ENCODE measurements at regions not wholly inside any gene's neighbourhood (a gene's known extent, or its start where the extent isn't known, plus 50 kb on each side); places are given as distances from the start of the nearest gene placed in this dataset.
"Not testable (repeated sequence)": the region's sequence is repeated elsewhere in the genome, so short reads cannot be mapped to it uniquely, and the experiment has no call there.

DNA sequence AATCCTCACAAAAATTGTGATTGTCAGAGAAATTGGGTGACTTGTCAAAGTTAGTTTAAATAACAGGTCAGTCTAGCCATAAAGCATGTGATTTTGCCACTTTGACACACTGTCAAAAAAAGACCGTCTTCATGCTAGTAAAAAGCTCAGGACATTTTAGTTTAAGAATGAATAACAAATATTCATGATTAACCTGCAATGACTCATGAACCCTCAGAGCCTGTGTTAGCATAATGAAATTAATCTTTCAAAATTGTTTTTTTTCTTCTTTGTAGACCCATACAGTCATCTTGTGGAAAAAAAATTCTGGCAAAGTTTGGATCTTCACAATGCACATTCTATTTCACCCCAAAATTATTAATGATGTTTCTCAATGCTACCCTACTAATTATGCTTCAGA is 255.2 kb upstream of the POT1 start:
- Histone ChIP-seq H3K4me3 (ENCODE audit: low read depth, low read length) (no peak overlapping the region), H3K27ac (ENCODE audit: low read depth, low read length) (no peak overlapping the region), H3K9me3 (ENCODE audit: control insufficient read depth, insufficient read depth, low read length) (no peaks in the 10 kb centered on the region), H3K4me1 (ENCODE audit: control insufficient read depth, insufficient read depth, low read length) (no peaks in the 10 kb centered on the region), H3K36me3 (ENCODE audit: control insufficient read depth, insufficient read depth, low read length) (no peaks in the 10 kb centered on the region), H3K27me3 (ENCODE audit: control insufficient read depth, insufficient read depth, low read length) (no peaks in the 10 kb centered on the region)
- WGBS (ENCODE audit: insufficient coverage): no CpG with 5 or more reads among the region's 1 CpG
- no peak for DNase-seq (ENCODE audit: low read depth in 4 of 6, low spot score in 6 of 6)

GRCh38 chr7:125181569-125182267 is 252.1 kb upstream of the POT1 start:
- not testable (repeated sequence) for H3K27ac ChIP-seq (ENCODE audit: low read depth, low read length); H3K27me3 ChIP-seq (ENCODE audit: control insufficient read depth, insufficient read depth, low read length); H3K4me3 ChIP-seq (ENCODE audit: low read depth, low read length); H3K9me3 ChIP-seq (ENCODE audit: control insufficient read depth, insufficient read depth, low read length); H3K4me1 ChIP-seq (ENCODE audit: control insufficient read depth, insufficient read depth, low read length); H3K36me3 ChIP-seq (ENCODE audit: control insufficient read depth, insufficient read depth, low read length); DNase-seq (ENCODE audit: low read depth in 4 of 6, low spot score in 6 of 6)
- 95% methylated on average over 14 of the region's 26 CpGs for WGBS (ENCODE audit: insufficient coverage)

DNA sequence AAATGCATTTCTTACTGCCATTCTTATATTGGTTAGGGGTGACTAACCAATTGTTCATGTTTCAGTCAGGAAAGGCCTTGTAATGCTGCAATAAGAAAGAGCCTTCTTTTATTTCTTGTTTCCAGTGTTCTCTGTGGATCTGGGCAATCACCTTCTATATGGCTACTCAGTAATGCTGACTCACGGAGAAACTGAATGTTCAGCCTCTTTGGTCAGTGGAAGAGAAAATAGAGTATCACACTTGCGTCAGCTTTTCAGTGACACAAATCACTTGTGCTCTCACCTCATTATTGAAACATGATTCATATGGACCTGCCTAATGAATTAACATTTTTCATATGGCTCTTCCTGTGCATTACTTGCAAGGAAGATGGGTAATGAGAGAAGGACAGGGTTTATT is 243.9 kb upstream of the POT1 start:
- Histone ChIP-seq H3K27me3 (ENCODE audit: control insufficient read depth, insufficient read depth, low read length) (no peaks in the 10 kb centered on the region), H3K27ac (ENCODE audit: low read depth, low read length) (no peak overlapping the region), H3K4me1 (ENCODE audit: control insufficient read depth, insufficient read depth, low read length) (no peaks in the 10 kb centered on the region), H3K36me3 (ENCODE audit: control insufficient read depth, insufficient read depth, low read length) (no peaks in the 10 kb centered on the region), H3K9me3 (ENCODE audit: control insufficient read depth, insufficient read depth, low read length) (no peaks in the 10 kb centered on the region), H3K4me3 (ENCODE audit: low read depth, low read length) (no peak overlapping the region)
- no peak for DNase-seq (ENCODE audit: low read depth in 4 of 6, low spot score in 6 of 6)
- no CpG with 5 or more reads among the region's 2 CpGs for WGBS (ENCODE audit: insufficient coverage)

GRCh38 chr7:125169088-125169487 is 239.5 kb upstream of the POT1 start:
- H3K27ac ChIP-seq (ENCODE audit: low read depth, low read length): no peak overlapping the region
- no peak for DNase-seq (ENCODE audit: low read depth in 4 of 6, low spot score in 6 of 6)
- H3K4me1 ChIP-seq (ENCODE audit: control insufficient read depth, insufficient read depth, low read length): no peaks in the 10 kb centered on the region
- no peaks in the 10 kb centered on the region for H3K9me3 ChIP-seq (ENCODE audit: control insufficient read depth, insufficient read depth, low read length)
- no CpG with 5 or more reads among the region's 1 CpG for WGBS (ENCODE audit: insufficient coverage)
- H3K4me3 ChIP-seq (ENCODE audit: low read depth, low read length): no peak overlapping the region
- H3K36me3 ChIP-seq (ENCODE audit: control insufficient read depth, insufficient read depth, low read length): no peaks in the 10 kb centered on the region
- no peaks in the 10 kb centered on the region for H3K27me3 ChIP-seq (ENCODE audit: control insufficient read depth, insufficient read depth, low read length)

- DNase-seq (ENCODE audit: low read depth in 4 of 6, low spot score in 6 of 6): no peak
- WGBS (ENCODE audit: insufficient coverage): no CpG with 5 or more reads among the region's 1 CpG
- no peaks in the 10 kb centered on the region for H3K36me3 ChIP-seq (ENCODE audit: control insufficient read depth, insufficient read depth, low read length)
- no peaks in the 10 kb centered on the region for H3K4me1 ChIP-seq (ENCODE audit: control insufficient read depth, insufficient read depth, low read length)
- H3K9me3 ChIP-seq (ENCODE audit: control insufficient read depth, insufficient read depth, low read length): no peaks in the 10 kb centered on the region
- no peak overlapping the region for H3K27ac ChIP-seq (ENCODE audit: low read depth, low read length)
- no peaks in the 10 kb centered on the region for H3K27me3 ChIP-seq (ENCODE audit: control insufficient read depth, insufficient read depth, low read length)
- no peak overlapping the region for H3K4me3 ChIP-seq (ENCODE audit: low read depth, low read length)
Observed at GRCh38 chr7:125154930-125155329, 225.3 kb upstream of the POT1 start.

DNA sequence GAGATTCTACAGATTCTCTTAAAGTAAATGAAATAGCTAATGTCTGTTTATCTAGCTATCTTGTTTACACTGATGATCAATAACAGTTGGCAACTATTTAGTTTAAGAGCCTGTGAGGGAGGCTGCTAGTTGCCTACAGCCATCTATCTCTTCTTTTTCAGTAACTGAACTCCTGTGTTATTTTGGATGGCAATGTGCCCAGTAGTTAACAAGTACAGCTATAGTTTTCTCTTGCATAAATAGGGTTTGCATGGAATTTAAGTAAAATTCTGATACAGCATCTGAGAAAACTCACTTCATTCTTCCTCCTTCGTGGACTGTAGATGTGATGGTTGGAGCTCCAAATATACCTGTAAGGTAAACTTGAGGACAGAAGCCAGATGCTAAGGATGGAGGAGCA is 219.5 kb upstream of the POT1 start:
- peak in 3 of 6 donors; percentile 4 to 20 (median 11) for DNase-seq (ENCODE audit: low read depth in 4 of 6, low spot score in 6 of 6)
- Histone ChIP-seq H3K4me1 (ENCODE audit: control insufficient read depth, insufficient read depth, low read length) (no peaks in the 10 kb centered on the region), H3K27ac (ENCODE audit: low read depth, low read length) (no peak overlapping the region), H3K4me3 (ENCODE audit: low read depth, low read length) (no peak overlapping the region), H3K27me3 (ENCODE audit: control insufficient read depth, insufficient read depth, low read length) (no peaks in the 10 kb centered on the region), H3K9me3 (ENCODE audit: control insufficient read depth, insufficient read depth, low read length) (no peaks in the 10 kb centered on the region), H3K36me3 (ENCODE audit: control insufficient read depth, insufficient read depth, low read length) (no peaks in the 10 kb centered on the region)
- no CpG with 5 or more reads among the region's 1 CpG for whole genome bisulfite sequencing (ENCODE audit: insufficient coverage)

DNA sequence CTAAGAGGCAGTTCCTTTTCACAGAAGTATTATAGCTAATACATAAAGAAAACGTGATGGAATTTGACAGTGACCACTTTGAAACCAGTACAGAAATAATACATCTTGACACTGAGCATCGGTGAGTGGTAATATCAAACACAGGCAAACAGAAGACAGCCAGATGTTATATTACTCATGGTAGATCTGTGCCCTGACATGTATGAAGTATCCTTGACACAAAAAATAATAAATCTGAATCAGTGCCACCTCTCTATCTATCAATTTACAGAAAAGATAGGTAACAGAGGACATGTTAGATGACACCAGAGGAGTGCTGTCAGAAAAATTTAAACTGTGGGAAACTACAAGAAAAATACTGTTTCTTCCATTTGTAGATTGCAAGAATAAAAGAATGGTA is 217.4 kb upstream of the POT1 start:
- Histone ChIP-seq H3K27ac (ENCODE audit: low read depth, low read length) (no peak overlapping the region), H3K9me3 (ENCODE audit: control insufficient read depth, insufficient read depth, low read length) (no peaks in the 10 kb centered on the region), H3K27me3 (ENCODE audit: control insufficient read depth, insufficient read depth, low read length) (no peaks in the 10 kb centered on the region), H3K4me1 (ENCODE audit: control insufficient read depth, insufficient read depth, low read length) (no peaks in the 10 kb centered on the region), H3K4me3 (ENCODE audit: low read depth, low read length) (no peak overlapping the region), H3K36me3 (ENCODE audit: control insufficient read depth, insufficient read depth, low read length) (no peaks in the 10 kb centered on the region)
- WGBS (ENCODE audit: insufficient coverage): no CpG with 5 or more reads among the region's 2 CpGs
- DNase-seq (ENCODE audit: low read depth in 4 of 6, low spot score in 6 of 6): no peak

- no peaks in the 10 kb centered on the region for H3K36me3 ChIP-seq (ENCODE audit: control insufficient read depth, insufficient read depth, low read length)
- no peak overlapping the region for H3K27ac ChIP-seq (ENCODE audit: low read depth, low read length)
- H3K27me3 ChIP-seq (ENCODE audit: control insufficient read depth, insufficient read depth, low read length): no peaks in the 10 kb centered on the region
- no peak overlapping the region for H3K4me3 ChIP-seq (ENCODE audit: low read depth, low read length)
- DNase-seq (ENCODE audit: low read depth in 4 of 6, low spot score in 6 of 6): no peak
- WGBS (ENCODE audit: insufficient coverage): no CpG with 5 or more reads among the region's 2 CpGs
- H3K9me3 ChIP-seq (ENCODE audit: control insufficient read depth, insufficient read depth, low read length): no peaks in the 10 kb centered on the region
- H3K4me1 ChIP-seq (ENCODE audit: control insufficient read depth, insufficient read depth, low read length): no peaks in the 10 kb centered on the region
Observed at GRCh38 chr7:125136755-125137532, 207.3 kb upstream of the POT1 start.

GRCh38 chr7:125136341-125136740 is 206.7 kb upstream of the POT1 start:
- Histone ChIP-seq H3K4me1 (ENCODE audit: control insufficient read depth, insufficient read depth, low read length) (no peaks in the 10 kb centered on the region), H3K9me3 (ENCODE audit: control insufficient read depth, insufficient read depth, low read length) (no peaks in the 10 kb centered on the region), H3K4me3 (ENCODE audit: low read depth, low read length) (no peak overlapping the region), H3K36me3 (ENCODE audit: control insufficient read depth, insufficient read depth, low read length) (no peaks in the 10 kb centered on the region), H3K27ac (ENCODE audit: low read depth, low read length) (no peak overlapping the region), H3K27me3 (ENCODE audit: control insufficient read depth, insufficient read depth, low read length) (no peaks in the 10 kb centered on the region)
- no CpG with 5 or more reads among the region's 1 CpG for WGBS (ENCODE audit: insufficient coverage)
- no peak for DNase-seq (ENCODE audit: low read depth in 4 of 6, low spot score in 6 of 6)

DNA sequence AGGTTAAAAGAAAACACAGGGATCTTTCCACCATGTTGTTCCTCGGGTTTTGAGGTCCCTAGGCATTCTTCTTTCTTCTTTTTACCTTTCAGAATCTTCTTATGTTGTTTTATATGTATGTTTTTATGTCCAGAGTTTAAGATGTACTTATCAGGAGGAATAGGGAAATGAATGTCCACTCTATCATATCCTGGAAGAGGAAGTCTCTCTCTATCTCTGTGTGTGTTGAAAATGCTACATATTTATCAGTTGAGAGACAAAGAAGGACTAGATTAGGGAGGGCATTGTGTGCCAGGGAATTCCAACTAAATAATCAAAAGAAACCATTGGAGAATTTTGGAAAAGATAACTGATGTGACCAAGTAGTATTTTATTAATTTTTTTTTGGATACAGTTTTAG is 200.5 kb upstream of the POT1 start:
- no peaks in the 10 kb centered on the region for H3K27me3 ChIP-seq (ENCODE audit: control insufficient read depth, insufficient read depth, low read length)
- no peak overlapping the region for H3K27ac ChIP-seq (ENCODE audit: low read depth, low read length)
- H3K36me3 ChIP-seq (ENCODE audit: control insufficient read depth, insufficient read depth, low read length): no peaks in the 10 kb centered on the region
- WGBS (ENCODE audit: insufficient coverage): no CpG with 5 or more reads among the region's 1 CpG
- no peaks in the 10 kb centered on the region for H3K4me1 ChIP-seq (ENCODE audit: control insufficient read depth, insufficient read depth, low read length)
- H3K9me3 ChIP-seq (ENCODE audit: control insufficient read depth, insufficient read depth, low read length): no peaks in the 10 kb centered on the region
- no peak overlapping the region for H3K4me3 ChIP-seq (ENCODE audit: low read depth, low read length)
- no peak for DNase-seq (ENCODE audit: low read depth in 4 of 6, low spot score in 6 of 6)
